GM12864 (cell line): ENCODE measurements at regions not wholly inside any gene's neighbourhood (a gene's known extent, or its start where the extent isn't known, plus 50 kb on each side); places are given as distances from the start of the nearest gene placed in this dataset.

ENCODE experiments used
- DNase-seq: peaks from one replicate; pipeline ENCODE4 v3.0.0-alpha.2; 2011; ENCODE audit warnings: low read depth
- H3K4me3 ChIP-seq: 2 replicates; pipeline ENCODE4 v1.5.1; 2011; ENCODE audit warnings: mild to moderate bottlenecking, low read depth, low read length, control low read depth
- CTCF ChIP-seq: IDR thresholded peaks from 2 replicates; pipeline ENCODE4 v1.5.1; 2011; ENCODE audit warnings: low read depth, mild to moderate bottlenecking, moderate library complexity, low read length, control low read depth, inconsistent platforms; ENCODE audit errors: missing control alignments

GRCh38 chr21:27112186-27112585, 145.3 kb upstream of the ADAMTS5 start:
- no peak for TF ChIP-seq CTCF
- no peak for DNase-seq
- H3K4me3 ChIP-seq, result no peak overlapping the region

GRCh38 chr21:27110956-27111355, 144.1 kb upstream of the ADAMTS5 start:
- no peak for DNase-seq

GRCh38 chr21:27108701-27109100, 141.8 kb upstream of the ADAMTS5 start:
- no peak overlapping the region for H3K4me3 ChIP-seq
- no peak for TF ChIP-seq CTCF
- DNase-seq, result no peak

More at GRCh38 chr21:27110956-27111355, 144.1 kb upstream of the ADAMTS5 start:
- no peak for TF ChIP-seq CTCF
- no peak overlapping the region for H3K4me3 ChIP-seq

GRCh38 chr21:27108228-27108627, 141.3 kb upstream of the ADAMTS5 start:
- DNase-seq, result no peak
- H3K4me3 ChIP-seq, result no peak overlapping the region
- no peak for TF ChIP-seq CTCF

- no peak for DNase-seq
- TF ChIP-seq CTCF, result no peak
- no peak overlapping the region for H3K4me3 ChIP-seq
Observed at GRCh38 chr21:27104846-27105431, 138.1 kb upstream of the ADAMTS5 start.

- TF ChIP-seq CTCF, result no peak
- no peak overlapping the region for H3K4me3 ChIP-seq
- no peak for DNase-seq
Observed at GRCh38 chr21:27103768-27104167, 136.9 kb upstream of the ADAMTS5 start.

- H3K4me3 ChIP-seq, result no peak overlapping the region
- no peak for TF ChIP-seq CTCF
- DNase-seq, result no peak
Observed at GRCh38 chr21:27101523-27101922, 134.6 kb upstream of the ADAMTS5 start.
